GM18907 (cell line): ENCODE measurements at regions not wholly inside any gene's neighbourhood (a gene's known extent, or its start where the extent isn't known, plus 50 kb on each side); places are given as distances from the start of the nearest gene placed in this dataset.

Experiments used
- ATAC-seq: cut with Tn5 transposase; IDR thresholded peaks from one replicate; pipeline ENCODE4 v1.9.1; 2021; ENCODE audit warnings: mild to moderate bottlenecking, moderate library complexity; ENCODE audit not compliant: unreplicated experiment

- peak; percentile 88 for ATAC-seq
Measured at GRCh38 chr5:99926463-99926862, 608.7 kb upstream of the FAM174A start.

DNA sequence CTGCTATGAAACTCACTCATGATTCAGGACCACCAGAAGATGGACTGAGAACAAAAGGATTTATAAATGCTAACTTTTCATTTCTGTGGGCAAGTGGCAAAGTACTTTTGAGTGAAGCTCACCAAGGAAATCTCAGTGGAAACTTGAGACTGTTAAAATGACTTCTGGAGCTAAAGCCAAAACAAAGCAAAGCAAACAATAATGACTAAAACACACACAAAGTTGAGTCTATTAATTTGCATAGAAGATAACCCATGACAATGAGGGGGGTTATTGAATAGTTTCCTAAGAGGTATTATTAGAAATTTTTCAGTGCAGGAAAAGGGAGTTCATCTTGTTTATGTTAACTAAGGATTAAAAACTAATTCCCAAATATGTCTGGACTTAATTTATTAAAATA, 612.8 kb upstream of the FAM174A start:
- no peak for ATAC-seq

DNA sequence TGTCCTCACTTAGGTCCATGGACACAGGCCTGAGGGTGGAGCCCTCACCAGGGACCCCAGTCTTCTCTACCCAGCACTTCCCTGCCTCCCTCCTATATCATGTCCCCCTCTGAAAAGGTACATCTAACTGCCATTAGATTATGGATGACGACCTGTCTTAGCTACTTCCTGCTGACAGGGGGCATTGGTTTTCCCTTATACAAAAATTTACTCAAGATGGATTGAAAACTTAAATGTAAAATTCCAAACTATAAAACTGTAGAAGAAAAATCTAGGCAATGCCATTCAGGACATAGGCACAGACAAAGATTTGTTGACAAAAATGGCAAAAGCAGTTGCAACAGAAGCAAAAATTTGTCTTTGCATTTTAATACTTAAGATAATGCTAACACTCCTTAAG, 623.2 kb upstream of the FAM174A start:
- ATAC-seq, result no peak

GRCh38 chr5:99906776-99907175, 628.4 kb upstream of the FAM174A start:
- ATAC-seq, result no peak

DNA sequence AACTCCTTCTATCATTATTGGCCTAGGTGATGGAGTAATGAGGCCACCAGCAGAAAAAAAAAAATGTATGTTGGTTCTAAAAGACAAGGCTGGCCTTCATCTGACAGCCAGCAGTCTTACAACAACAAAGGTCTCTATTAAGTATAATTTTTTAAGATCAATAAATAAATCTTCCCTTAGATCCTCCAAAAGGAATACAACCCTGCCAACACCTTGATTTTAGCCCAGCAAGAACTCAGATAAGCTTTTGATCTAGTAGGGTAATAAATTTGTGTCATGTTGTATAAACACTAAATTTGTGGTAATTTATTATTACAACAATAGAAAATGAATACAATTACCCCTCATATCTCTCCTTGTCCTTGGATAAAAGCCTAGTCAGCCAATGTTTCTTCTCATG, 633.2 kb upstream of the FAM174A start:
- ATAC-seq, result no peak

DNA sequence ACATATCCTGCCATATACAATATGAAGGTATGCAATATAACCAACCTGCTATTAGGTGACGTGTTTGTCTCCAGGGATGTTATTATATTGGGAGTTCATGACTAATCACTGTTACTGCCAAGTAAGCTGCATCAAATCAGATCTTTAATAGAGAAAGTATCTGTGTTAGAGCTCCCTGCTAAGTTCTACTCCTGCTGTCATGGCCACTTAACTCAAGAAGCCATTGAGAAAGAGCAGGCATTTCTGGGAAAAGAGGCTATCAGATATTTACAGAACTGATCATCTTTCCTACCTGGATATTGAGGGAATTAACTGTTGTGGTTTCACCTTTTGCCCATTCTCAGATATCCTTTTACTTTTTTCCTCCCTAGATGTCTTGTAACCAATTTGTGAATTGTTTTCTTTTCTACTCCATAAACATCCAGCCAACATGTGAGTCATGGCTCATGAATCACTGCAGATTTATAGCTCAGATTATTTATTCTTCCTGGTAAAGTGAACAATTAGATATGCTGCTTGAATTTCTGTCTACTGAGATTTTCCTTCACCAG, 634.8 kb upstream of the FAM174A start:
- ATAC-seq, result no peak

GRCh38 chr5:99879791-99880511, 655.2 kb upstream of the FAM174A start:
- no peak for ATAC-seq

GRCh38 chr5:99878830-99879229, 656.3 kb upstream of the FAM174A start:
- ATAC-seq, result no peak

DNA sequence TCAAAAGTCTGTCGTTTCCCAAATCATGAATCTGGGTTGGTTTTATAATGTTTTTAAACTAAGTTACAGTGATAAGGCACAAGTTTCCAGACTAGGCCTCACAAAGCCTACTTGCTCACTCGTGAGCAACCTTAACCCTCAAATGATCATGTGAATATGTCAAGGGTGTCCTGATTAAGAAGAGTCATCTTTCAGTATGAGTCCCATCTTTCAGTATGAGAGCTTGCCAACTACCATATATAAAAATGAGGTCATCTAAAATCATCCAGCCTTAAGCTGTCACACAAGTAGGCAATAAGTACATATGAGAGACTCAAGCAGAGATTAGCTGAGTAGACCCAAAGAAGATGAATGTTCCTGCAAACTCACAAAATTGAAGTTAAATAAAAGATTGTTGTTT, 668.4 kb upstream of the FAM174A start:
- ATAC-seq, result peak; percentile 92

- no peak for ATAC-seq
Measured at GRCh38 chr5:99865159-99865558, 670.0 kb upstream of the FAM174A start.

DNA sequence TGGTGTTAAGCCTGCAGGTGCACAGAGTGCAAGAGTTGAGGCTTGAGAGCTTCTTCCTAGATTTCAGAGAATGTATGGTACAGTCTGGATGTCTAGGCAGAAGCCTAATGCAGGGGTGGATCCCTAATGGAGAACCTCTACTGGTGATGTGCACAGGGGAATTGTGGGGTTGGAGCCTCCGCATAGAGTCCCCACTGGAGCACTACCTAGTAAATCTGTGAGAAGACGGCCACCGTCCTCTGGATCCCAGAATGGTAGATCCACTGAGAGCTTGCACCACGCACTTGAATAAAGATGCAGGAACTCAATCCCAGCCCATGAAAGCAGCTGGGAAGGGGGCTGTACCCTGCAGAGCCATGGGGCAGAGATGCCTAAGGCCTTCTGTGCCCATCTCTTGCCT, 699.4 kb upstream of the FAM174A start:
- ATAC-seq, result no peak

- no peak for ATAC-seq
Measured at GRCh38 chr5:99827136-99827535, 708.0 kb upstream of the FAM174A start.

DNA sequence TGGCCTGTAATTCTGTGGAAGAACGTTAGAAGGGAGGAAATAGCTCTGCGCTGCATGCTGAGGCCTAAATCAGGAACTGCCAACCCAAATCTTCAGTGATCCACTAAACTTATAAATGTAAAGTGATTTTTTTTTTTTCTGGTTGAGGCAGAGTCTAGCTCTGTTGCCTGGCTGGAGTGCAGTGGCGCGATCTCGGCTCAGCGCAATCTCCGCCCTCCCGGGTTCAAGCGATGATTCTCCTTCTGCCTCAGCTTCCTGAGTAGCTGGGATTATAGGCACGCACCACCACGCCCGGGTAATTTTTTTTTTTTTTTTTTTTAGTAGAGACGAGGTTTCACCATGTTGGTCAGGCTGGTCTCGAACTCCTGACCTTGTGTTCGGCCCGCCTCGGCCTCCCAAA, 717.4 kb upstream of the FAM174A start:
- ATAC-seq, result no peak

DNA sequence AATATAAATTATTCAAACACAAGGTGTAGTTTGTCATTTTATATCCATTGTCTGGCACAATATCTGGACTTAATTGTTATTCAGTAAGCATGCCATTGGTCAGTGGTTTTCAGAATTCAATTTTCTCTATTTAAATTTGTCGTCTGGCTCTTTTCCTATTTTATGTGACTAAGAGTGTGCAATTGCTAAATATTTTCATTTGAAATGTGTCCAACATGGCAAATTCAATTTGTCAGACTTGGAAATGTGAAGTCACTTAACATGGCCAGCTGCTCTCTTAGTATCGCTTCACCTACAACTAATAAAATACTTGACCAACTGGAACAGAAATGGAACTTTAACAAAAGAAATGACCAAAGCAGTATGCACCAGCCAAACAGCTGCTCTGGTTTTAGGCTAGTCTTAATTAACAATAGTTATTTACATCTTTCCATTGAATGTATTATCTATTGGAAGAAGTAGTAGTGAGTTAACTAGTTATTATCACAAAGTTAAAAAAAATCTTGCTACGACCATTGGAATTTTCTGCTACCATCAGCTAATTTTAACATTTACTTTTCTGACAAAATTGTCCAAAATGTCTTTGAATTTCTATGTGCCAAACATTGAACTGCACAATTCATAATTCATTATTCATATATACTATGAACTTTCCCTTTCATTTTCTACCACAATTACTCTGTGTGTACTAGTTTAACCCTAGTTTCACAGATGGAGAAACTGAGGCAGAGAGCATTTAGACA, 720.7 kb upstream of the FAM174A start:
- no peak for ATAC-seq

DNA sequence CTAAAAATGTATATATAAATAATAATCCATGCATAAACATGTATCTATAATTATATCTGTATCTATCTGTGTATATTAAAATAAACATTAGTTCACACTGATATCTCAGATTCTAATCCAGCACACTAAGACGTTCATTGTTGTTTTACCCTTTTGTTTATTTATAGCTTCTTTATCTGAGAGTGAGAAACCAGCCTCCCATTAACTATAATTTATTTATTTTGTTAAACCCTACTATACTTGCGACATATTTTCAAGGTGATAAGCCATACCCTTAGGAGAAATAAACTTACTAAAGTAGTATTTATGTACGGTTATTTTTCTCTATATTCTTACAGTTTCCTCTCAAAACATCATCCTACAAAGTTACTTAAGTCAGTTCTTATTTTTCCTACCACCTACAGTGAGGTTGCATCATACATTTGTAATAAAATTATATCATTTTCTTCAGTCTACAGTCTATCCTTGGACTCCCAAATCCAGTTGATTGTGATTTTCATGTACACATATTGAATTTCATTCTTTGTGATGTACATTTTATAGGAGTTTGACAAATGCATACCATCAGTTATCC, 726.4 kb upstream of the FAM174A start:
- no peak for ATAC-seq

- no peak for ATAC-seq
Measured at GRCh38 chr5:99807346-99807745, 727.8 kb upstream of the FAM174A start.

DNA sequence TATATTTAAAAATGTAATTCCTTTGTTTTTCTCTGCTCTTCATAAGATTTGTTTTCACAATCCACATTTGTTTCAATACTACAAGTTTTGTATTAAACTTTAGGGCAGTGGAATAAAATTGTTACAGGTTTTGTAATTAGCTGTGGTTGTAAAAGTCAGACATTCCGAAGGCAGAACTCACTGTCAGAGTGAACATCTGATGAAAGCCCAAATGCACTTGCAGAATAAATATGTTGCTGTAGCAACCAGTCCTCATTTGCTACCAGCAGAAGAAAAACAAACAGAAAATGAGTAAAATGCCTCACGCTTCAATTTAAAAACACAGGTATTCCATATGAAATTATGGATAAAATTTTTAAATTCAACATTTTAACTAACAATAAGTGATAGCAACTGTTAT, 740.1 kb upstream of the FAM174A start:
- ATAC-seq, result no peak

DNA sequence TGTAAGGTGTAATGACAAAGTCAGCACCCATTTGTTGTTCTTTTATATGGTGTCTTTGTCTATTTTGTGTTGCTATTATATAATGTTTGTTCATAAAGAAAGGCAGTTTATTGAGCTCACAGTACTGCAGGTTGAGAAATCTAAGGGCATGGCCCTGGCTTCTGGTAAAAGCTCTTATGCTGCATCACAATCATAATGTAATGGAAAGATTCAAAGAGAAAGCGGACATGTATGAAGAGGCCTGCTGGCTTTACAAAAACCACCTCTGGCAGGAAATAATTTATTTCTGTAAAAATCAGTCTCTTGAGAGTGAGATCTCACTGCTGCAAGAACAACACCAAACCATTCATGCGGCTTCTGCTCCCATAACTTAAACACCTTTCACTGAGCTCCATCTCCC, 746.7 kb upstream of the FAM174A start:
- no peak for ATAC-seq

DNA sequence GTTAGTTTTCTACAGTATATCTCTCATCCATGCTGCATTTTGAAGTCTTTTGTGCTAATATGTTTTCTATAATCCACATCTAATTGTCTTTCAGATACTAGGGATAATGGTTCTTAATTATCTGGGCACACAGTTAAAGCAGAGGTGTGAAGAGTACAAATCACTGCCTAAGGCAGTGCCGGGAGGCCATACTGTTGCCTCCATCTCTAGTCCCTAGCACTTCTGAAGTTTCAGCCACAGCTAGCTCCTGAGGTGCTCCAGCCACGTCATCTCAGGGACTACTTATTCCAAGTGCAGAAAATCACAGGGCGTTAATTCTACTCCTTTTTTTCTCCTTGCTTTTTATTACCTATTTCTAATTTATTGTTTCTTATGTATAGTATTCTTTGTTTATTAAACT, 760.0 kb upstream of the FAM174A start:
- ATAC-seq, result no peak

DNA sequence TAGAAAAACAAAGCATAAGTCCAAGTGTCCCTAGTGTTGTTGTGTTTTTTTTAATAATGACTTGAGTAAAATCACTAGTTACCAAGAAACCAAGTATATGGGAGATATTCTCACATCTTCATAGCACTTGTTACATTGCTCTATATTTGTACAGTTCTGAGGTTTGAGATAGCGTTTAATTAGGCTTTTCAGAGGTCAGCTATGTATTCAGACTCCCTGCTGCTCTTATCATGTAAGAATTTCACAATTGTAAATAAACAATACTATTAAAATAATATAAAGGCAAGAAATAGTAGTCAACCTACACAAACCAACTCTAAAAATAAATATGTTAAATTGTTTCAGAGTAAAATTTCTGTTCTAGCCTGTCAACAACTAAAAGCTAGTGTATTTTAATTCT, 761.9 kb upstream of the FAM174A start:
- ATAC-seq, result no peak

GRCh38 chr5:99771296-99771695, 763.9 kb upstream of the FAM174A start:
- ATAC-seq, result no peak

DNA sequence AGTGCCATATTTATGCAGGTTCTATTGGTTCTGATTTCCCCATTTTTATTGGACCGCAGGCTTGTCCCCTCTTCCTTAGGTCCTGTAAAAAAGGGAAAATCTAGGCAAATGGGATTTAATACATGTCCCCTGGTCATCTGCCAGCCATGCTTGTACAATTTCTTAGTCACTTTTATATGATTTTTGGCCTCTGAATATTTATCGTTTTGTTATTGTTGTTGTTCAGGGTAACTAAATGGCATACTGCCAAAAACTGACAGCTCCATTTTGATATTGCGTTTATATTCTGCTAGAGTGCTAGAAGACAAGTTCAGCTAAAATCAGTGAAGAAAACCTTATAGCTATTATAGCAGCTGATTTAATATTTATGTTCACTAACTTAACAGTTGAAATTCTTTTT, 770.2 kb upstream of the FAM174A start:
- ATAC-seq, result no peak
